LoVo (cell line): ENCODE measurements at regions not wholly inside any gene's neighbourhood (a gene's known extent, or its start where the extent isn't known, plus 50 kb on each side); places are given as distances from the start of the nearest gene placed in this dataset.
A peak's percentile ranks its signal among the peaks of the same experiment; 100 is the strongest.
"Not testable (repeated sequence)": the region's sequence is repeated elsewhere in the genome, so short reads cannot be mapped to it uniquely, and the experiment has no call there.

ENCODE experiments used
- DNase-seq: peaks from one replicate; pipeline ENCODE4 v3.0.0-alpha.2; 2016; ENCODE audit warnings: low spot score

GRCh38 chr3:87576752-87577151 lies 300.4 kb upstream of the POU1F1 start:
- no peak for DNase-seq

GRCh38 chr3:87575550-87575949 lies 299.2 kb upstream of the POU1F1 start:
- peak; percentile 11 for DNase-seq

- no peak for DNase-seq
Measured at GRCh38 chr3:87568331-87568730, 291.9 kb upstream of the POU1F1 start.

- no peak for DNase-seq
Measured at GRCh38 chr3:87564438-87564837, 288.1 kb upstream of the POU1F1 start.

GRCh38 chr3:87563712-87564111 lies 287.3 kb upstream of the POU1F1 start:
- DNase-seq, result no peak

- no peak for DNase-seq
Measured at GRCh38 chr3:87558492-87558891, 282.1 kb upstream of the POU1F1 start.

- no peak for DNase-seq
Measured at GRCh38 chr3:87555290-87555689, 278.9 kb upstream of the POU1F1 start.

GRCh38 chr3:87553058-87553457 lies 276.7 kb upstream of the POU1F1 start:
- peak; percentile 85 for DNase-seq

- no peak for DNase-seq
Measured at GRCh38 chr3:87550892-87551291, 274.5 kb upstream of the POU1F1 start.

- no peak for DNase-seq
Measured at GRCh38 chr3:87549208-87549607, 272.8 kb upstream of the POU1F1 start.

- no peak for DNase-seq
Measured at GRCh38 chr3:87548271-87548670, 271.9 kb upstream of the POU1F1 start.

- no peak for DNase-seq
Measured at GRCh38 chr3:87546216-87546615, 269.8 kb upstream of the POU1F1 start.

GRCh38 chr3:87543408-87543807 lies 267.0 kb upstream of the POU1F1 start:
- not testable (repeated sequence) for DNase-seq

- no peak for DNase-seq
Measured at GRCh38 chr3:87541723-87542122, 265.3 kb upstream of the POU1F1 start.

GRCh38 chr3:87538722-87539121 lies 262.3 kb upstream of the POU1F1 start:
- DNase-seq, result not testable (repeated sequence)

- DNase-seq, result no peak
Measured at GRCh38 chr3:87509401-87509800, 233.0 kb upstream of the POU1F1 start.

GRCh38 chr3:87508921-87509320 lies 232.5 kb upstream of the POU1F1 start:
- DNase-seq, result no peak

GRCh38 chr3:87507753-87508152 lies 231.4 kb upstream of the POU1F1 start:
- no peak for DNase-seq

GRCh38 chr3:87503900-87504498 lies 227.6 kb upstream of the POU1F1 start:
- DNase-seq, result peak; percentile 56

GRCh38 chr3:87501076-87501475 lies 224.7 kb upstream of the POU1F1 start:
- no peak for DNase-seq

GRCh38 chr3:87498358-87499080 lies 222.1 kb upstream of the POU1F1 start:
- DNase-seq, result peak; percentile 52

- DNase-seq, result no peak
Measured at GRCh38 chr3:87495938-87496337, 219.6 kb upstream of the POU1F1 start.

- no peak for DNase-seq
Measured at GRCh38 chr3:87494264-87494663, 217.9 kb upstream of the POU1F1 start.

- no peak for DNase-seq
Measured at GRCh38 chr3:87491843-87492242, 215.5 kb upstream of the POU1F1 start.
